Endothelial cell of umbilical vein (primary cell): ENCODE measurements at regions not wholly inside any gene's neighbourhood (a gene's known extent, or its start where the extent isn't known, plus 50 kb on each side); places are given as distances from the start of the nearest gene placed in this dataset.

Experiments
- BruUV-seq: library from RNA; stranded (reverse); fragments of 400-500 nt; replicated peaks from 2 replicates; lab custom pipeline; 2021; lab: Mats Ljungman, UMichigan
- CTCF ChIA-PET: fragments of 300-600, 350-600 bp; sonication (Branson Sonifier 250); formaldehyde crosslinking; loops from one replicate; lab custom pipeline; 2021; ENCODE audit warnings: antibody characterized with exemption, inconsistent platforms; lab: Charles Lee
- POLR2A ChIA-PET: fragments of 300-600, 350-600 bp; sonication (Branson Sonifier 250); formaldehyde crosslinking; loops from one replicate; lab custom pipeline; 2021; ENCODE audit warnings: antibody characterized with exemption, inconsistent platforms; lab: Charles Lee
- DNase-seq: peaks from one replicate; pipeline ENCODE4 v3.0.0-alpha.2; 2011; ENCODE audit warnings: low read depth, low spot score
- FAIRE-seq: peaks from 2 replicates; lab custom pipeline; 2011; peaks lifted over from hg19 to GRCh38; lab: Jason Lieb, UNC
- H2AFZ ChIP-seq: 2 replicates; pipeline ENCODE4 v1.6.0; 2012; ENCODE audit warnings: low read depth, low read length, control low read depth, inconsistent platforms
- H3K27ac ChIP-seq: 2 replicates; pipeline ENCODE4 v1.5.1; 2011; ENCODE audit warnings: low read depth, mild to moderate bottlenecking, control low read depth, low read length, moderate library complexity; ENCODE audit not compliant: insufficient read depth
- H3K27me3 ChIP-seq, 2 experiments: 2 replicates each; pipeline versions ENCODE4 v1.6.0 to v1.6.1; 2011; ENCODE audit warnings: low read length in 2 of 2, mixed read lengths in 1 of 2; ENCODE audit not compliant: control insufficient read depth in 2 of 2, insufficient read depth in 2 of 2
- H3K36me3 ChIP-seq, 2 experiments: 2 replicates in 1 of 2; 3 replicates in 1 of 2; pipeline ENCODE4 v1.5.1; 2011; ENCODE audit warnings: low read length in 2 of 2, mild to moderate bottlenecking in 1 of 2, moderate library complexity in 1 of 2; ENCODE audit not compliant: control insufficient read depth in 2 of 2, insufficient read depth in 2 of 2; ENCODE audit errors: extremely low read depth in 1 of 2
- H3K4me1 ChIP-seq: 3 replicates; pipeline ENCODE4 v1.5.1; 2011; ENCODE audit warnings: mild to moderate bottlenecking, low read length; ENCODE audit not compliant: control insufficient read depth, insufficient read depth; ENCODE audit errors: extremely low read depth
- H3K4me2 ChIP-seq: 2 replicates; pipeline ENCODE4 v1.6.1; 2011; ENCODE audit warnings: low read length, control low read depth, mixed read lengths; ENCODE audit not compliant: insufficient read depth
- H3K4me3 ChIP-seq, 3 experiments: fragments of 200-600 bp in 1 of 3; sonication (generic), shearing (Covaris generic) in 1 of 3; replicated peaks in 1 of 3; 2 replicates each; pipeline ENCODE4 v1.5.1; 2011 to 2016; ENCODE audit warnings: control low read depth in 3 of 3, low read length in 3 of 3, mild to moderate bottlenecking in 2 of 3, inconsistent platforms in 1 of 3, low read depth in 1 of 3, moderate library complexity in 1 of 3; ENCODE audit not compliant: insufficient read depth in 1 of 3
- H3K79me2 ChIP-seq: 2 replicates; pipeline ENCODE4 v1.6.0; 2012; ENCODE audit warnings: low read length, inconsistent platforms; ENCODE audit not compliant: control insufficient read depth, insufficient read depth
- H3K9ac ChIP-seq: replicated peaks from 2 replicates; pipeline ENCODE3; 2011; ENCODE audit warnings: low read length, control low read depth; ENCODE audit not compliant: insufficient read depth; ENCODE audit errors: extremely low read depth
- H3K9me1 ChIP-seq: replicated peaks from 3 replicates; pipeline ENCODE4 v1.6.0; 2011; ENCODE audit warnings: mild to moderate bottlenecking, low read length; ENCODE audit not compliant: control insufficient read depth, insufficient read depth; ENCODE audit errors: extremely low read depth
- H3K9me3 ChIP-seq: replicated peaks from 2 replicates; pipeline ENCODE4 v1.5.1; 2012; ENCODE audit warnings: low read length, inconsistent platforms; ENCODE audit not compliant: control insufficient read depth, insufficient read depth
- H4K20me1 ChIP-seq: replicated peaks from 2 replicates; pipeline ENCODE3; 2011; ENCODE audit warnings: mild to moderate bottlenecking, low read length; ENCODE audit not compliant: control insufficient read depth, insufficient read depth; ENCODE audit errors: extremely low read depth
- EZH2 ChIP-seq: IDR thresholded peaks from 2 replicates; pipeline ENCODE4 v1.6.1; 2012; ENCODE audit warnings: borderline replicate concordance, low read depth, mild to moderate bottlenecking, moderate library complexity, low read length, inconsistent platforms; ENCODE audit not compliant: severe bottlenecking
- MYC ChIP-seq: IDR thresholded peaks from one replicate; pipeline ENCODE4 v1.6.1; 2011; ENCODE audit warnings: mild to moderate bottlenecking, low read depth, low read length
- dilution Hi-C: fragments of 300-500 bp; cut with MboI; formaldehyde crosslinking; loops from one replicate; pipeline ENCODE4 v1.15.0; 2019; ENCODE audit warnings: low sequenced_read_pairs; ENCODE audit not compliant: extremely low pct_ligation_motif_present
- intact Hi-C: fragments of 100-400 bp; cut with micrococcal nuclease; formaldehyde crosslinking; loops from one replicate; pipeline ENCODE4 v1.10.0; 2022
- TF ChIP-seq, protein P1 (sequence below): IDR thresholded peaks from 2 replicates; pipeline ENCODE4 v1.6.1; 2011; ENCODE audit not compliant: insufficient read depth, insufficient read length

DNA sequence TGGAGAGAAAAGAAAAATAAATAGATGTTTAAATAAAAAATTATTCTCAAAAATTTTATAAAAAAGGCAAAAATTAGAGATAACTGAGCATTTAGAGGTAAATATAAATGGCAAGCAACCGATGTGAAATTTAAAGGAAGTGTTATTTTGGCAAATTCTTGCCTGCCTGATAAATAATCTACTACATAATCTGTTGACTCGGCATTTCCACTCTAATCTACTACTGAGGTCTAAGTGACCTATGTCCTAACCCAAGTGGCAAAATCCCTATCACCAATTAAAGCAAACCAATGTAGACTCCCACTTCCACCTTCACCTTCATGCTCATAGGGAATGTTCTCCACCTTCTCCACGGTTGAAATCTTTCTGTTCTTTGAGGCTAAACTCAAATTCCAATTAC, 1124.1 kb upstream of the CDH2 start:
- no peaks in the 10 kb centered on the region for H3K27me3 ChIP-seq
- no peak overlapping the region for H3K27ac ChIP-seq
- H3K9me3 ChIP-seq: no peaks in the 10 kb centered on the region
- no TSS peak for BruUV-seq
- no peaks in the 10 kb centered on the region for H3K36me3 ChIP-seq
- no peaks in the 10 kb centered on the region for H3K79me2 ChIP-seq
- no peaks in the 10 kb centered on the region for H4K20me1 ChIP-seq
- ChIA-PET CTCF (no interaction called here), POLR2A (no interaction called here)
- no peak for TF ChIP-seq EZH2
- TF ChIP-seq, protein P1, sequence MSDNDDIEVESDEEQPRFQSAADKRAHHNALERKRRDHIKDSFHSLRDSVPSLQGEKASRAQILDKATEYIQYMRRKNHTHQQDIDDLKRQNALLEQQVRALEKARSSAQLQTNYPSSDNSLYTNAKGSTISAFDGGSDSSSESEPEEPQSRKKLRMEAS: no peak
- TF ChIP-seq MYC: no peak
- no peak overlapping the region for H3K4me3 ChIP-seq
- FAIRE-seq: no peak
- DNase-seq: no peak
- dilution Hi-C loops: no loop called here
- H3K9me1 ChIP-seq: no peaks in the 10 kb centered on the region
- intact Hi-C loops: no loop called here
- no peak overlapping the region for H3K9ac ChIP-seq
- H3K4me2 ChIP-seq: no peak overlapping the region
- H3K4me1 ChIP-seq: no peaks in the 10 kb centered on the region
- no peak overlapping the region for H2AFZ ChIP-seq

DNA sequence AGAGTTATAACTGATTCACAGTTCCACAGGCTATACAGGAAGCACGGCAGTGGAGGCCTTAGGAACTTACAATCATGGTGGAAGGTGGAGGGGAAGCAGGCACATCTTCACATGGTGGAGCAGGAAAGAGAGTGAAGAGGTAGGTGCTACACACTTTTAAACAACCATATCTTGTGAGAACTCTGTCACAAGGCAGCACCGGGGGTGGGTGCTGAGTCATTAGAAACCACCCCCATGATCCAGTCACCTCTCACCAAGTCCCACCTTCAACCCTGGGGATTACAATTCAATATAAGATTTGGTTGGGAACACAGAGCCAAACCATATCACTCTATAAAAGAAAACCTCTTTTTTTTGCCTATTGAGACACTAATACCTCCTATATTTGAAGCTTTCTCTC, 1108.5 kb upstream of the CDH2 start:
- Histone ChIP-seq H3K4me1 (no peaks in the 10 kb centered on the region), H3K27me3 (no peaks in the 10 kb centered on the region), H3K9me1 (no peaks in the 10 kb centered on the region), H3K36me3 (no peaks in the 10 kb centered on the region), H3K9me3 (no peaks in the 10 kb centered on the region), H3K4me3 (no peak overlapping the region), H3K27ac (no peak overlapping the region), H4K20me1 (no peaks in the 10 kb centered on the region), H3K4me2 (no peak overlapping the region), H3K79me2 (no peaks in the 10 kb centered on the region), H3K9ac (no peak overlapping the region), H2AFZ (no peak overlapping the region)
- intact Hi-C loops: no loop called here
- CTCF ChIA-PET: no interaction called here
- BruUV-seq: no TSS peak
- FAIRE-seq (no peak), DNase-seq (no peak)
- no peak for TF ChIP-seq EZH2
- POLR2A ChIA-PET: no interaction called here
- dilution Hi-C loops: no loop called here
